ENCODE measurements at regions not wholly inside any gene's neighbourhood (a gene's known extent, or its start where the extent isn't known, plus 50 kb on each side); places are given as distances from the start of the nearest gene placed in this dataset.
A peak's percentile ranks its signal among the peaks of the same experiment; 100 is the strongest.

- H3K27me3 ChIP-seq (ENCODE audit: control insufficient read depth in 2 of 2, insufficient read depth in 2 of 2, low read length in 2 of 2): no peaks in the 10 kb centered on the region
- no peaks in the 10 kb centered on the region for H4K20me1 ChIP-seq (replicated peaks; ENCODE audit: control insufficient read depth, extremely low read depth, insufficient read depth, low read length)
- intact Hi-C loops (cut with micrococcal nuclease): no loop called here
- no peak for TF ChIP-seq GATA2 (IDR thresholded peaks at IDR 0.05; ENCODE audit: insufficient read depth, insufficient read length, low read depth, low read length)
- H3K79me2 ChIP-seq (ENCODE audit: control insufficient read depth, insufficient read depth, low read length): no peaks in the 10 kb centered on the region
- FAIRE-seq (no peak), DNase-seq (ENCODE audit: low read depth, low spot score) (no peak)
- no peak overlapping the region for H3K4me3 ChIP-seq (replicated peaks in 1 of 3; ENCODE audit: insufficient read depth in 1 of 3, low read depth in 1 of 3, low read length in 3 of 3)
- H2AFZ ChIP-seq (ENCODE audit: low read depth, low read length): no peak overlapping the region
- no peak overlapping the region for H3K9ac ChIP-seq (replicated peaks; ENCODE audit: extremely low read depth, insufficient read depth, low read length)
- dilution Hi-C loops (cut with MboI; ENCODE audit: extremely low pct_ligation_motif_present, low sequenced_read_pairs): loop anchor here (25.0 kb wide), 1 partner anchor 358 kb away; no protein-coding TSS in a partner anchor
- no peaks in the 10 kb centered on the region for H3K9me3 ChIP-seq (replicated peaks; ENCODE audit: control insufficient read depth, insufficient read depth, low read length)
- CTCF ChIA-PET: interaction anchor here (1.0 to 1.2 kb wide), 2 partner anchors 78 to 341 kb away, joined by 3 to 4 read pairs; no protein-coding TSS in a partner anchor
- no peak overlapping the region for H3K4me2 ChIP-seq (ENCODE audit: insufficient read depth, low read length)
- H3K4me1 ChIP-seq (ENCODE audit: control insufficient read depth, extremely low read depth, insufficient read depth, low read length): peaks cover 7% of the 10 kb centered on the region
- H3K27ac ChIP-seq (ENCODE audit: insufficient read depth, low read depth, low read length): no peak overlapping the region
- no TSS peak for BruUV-seq (replicated peaks)
- H3K9me1 ChIP-seq (replicated peaks; ENCODE audit: control insufficient read depth, extremely low read depth, insufficient read depth, low read length): no peaks in the 10 kb centered on the region
- no peaks in the 10 kb centered on the region for H3K36me3 ChIP-seq (ENCODE audit: control insufficient read depth in 2 of 2, extremely low read depth in 1 of 2, insufficient read depth in 2 of 2, low read length in 2 of 2)
- POLR2A ChIA-PET: no interaction called here
Observed at GRCh38 chr18:8995096-8995495, 107.4 kb upstream of the NDUFV2 start.

DNA sequence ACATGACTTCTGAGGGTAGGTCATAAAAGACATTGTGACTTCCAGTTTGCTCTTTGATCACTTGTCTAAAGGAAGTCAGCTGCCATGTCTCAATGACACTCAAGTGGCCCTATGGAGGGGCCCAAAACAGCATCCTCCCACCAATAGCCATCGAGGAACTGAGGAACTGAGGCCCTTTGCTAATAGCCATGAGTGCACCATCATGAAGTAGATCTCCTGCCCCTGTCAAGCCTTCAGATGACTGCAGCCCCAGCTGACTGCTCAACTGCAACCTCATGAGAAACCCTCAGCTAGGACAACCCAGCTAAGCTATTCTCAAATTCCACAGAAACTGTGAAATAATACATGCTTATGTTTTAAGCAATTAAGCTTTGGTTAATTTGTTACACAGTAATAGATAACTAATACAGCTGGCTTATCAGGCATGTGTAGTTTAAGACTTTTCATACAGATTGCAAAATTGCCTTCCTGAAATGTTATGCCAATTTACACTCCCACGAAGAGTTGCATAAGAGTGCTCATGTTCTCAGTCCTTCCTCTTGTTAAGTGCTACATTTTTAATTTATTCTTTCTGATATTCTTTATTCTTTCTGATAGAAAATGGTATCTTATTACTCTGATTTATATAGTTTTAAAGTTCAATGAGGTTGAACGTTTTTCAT, 105.6 kb upstream of the NDUFV2 start:
- no TSS peak for BruUV-seq (replicated peaks)
- no peak for DNase-seq (ENCODE audit: low read depth, low spot score)
- Histone ChIP-seq H3K4me1 (ENCODE audit: control insufficient read depth, extremely low read depth, insufficient read depth, low read length) (peaks cover 7% of the 10 kb centered on the region), H3K36me3 (ENCODE audit: control insufficient read depth in 2 of 2, extremely low read depth in 1 of 2, insufficient read depth in 2 of 2, low read length in 2 of 2) (no peaks in the 10 kb centered on the region), H3K27ac (ENCODE audit: insufficient read depth, low read depth, low read length) (no peak overlapping the region), H3K9ac (replicated peaks; ENCODE audit: extremely low read depth, insufficient read depth, low read length) (no peak overlapping the region), H3K9me1 (replicated peaks; ENCODE audit: control insufficient read depth, extremely low read depth, insufficient read depth, low read length) (no peaks in the 10 kb centered on the region), H4K20me1 (replicated peaks; ENCODE audit: control insufficient read depth, extremely low read depth, insufficient read depth, low read length) (no peaks in the 10 kb centered on the region), H3K4me3 (replicated peaks in 1 of 3; ENCODE audit: insufficient read depth in 1 of 3, low read depth in 1 of 3, low read length in 3 of 3) (no peak overlapping the region), H3K9me3 (replicated peaks; ENCODE audit: control insufficient read depth, insufficient read depth, low read length) (no peaks in the 10 kb centered on the region), H2AFZ (ENCODE audit: low read depth, low read length) (peak overlapping the region; percentile 49), H3K4me2 (ENCODE audit: insufficient read depth, low read length) (no peak overlapping the region), H3K79me2 (ENCODE audit: control insufficient read depth, insufficient read depth, low read length) (no peaks in the 10 kb centered on the region), H3K27me3 (ENCODE audit: control insufficient read depth in 2 of 2, insufficient read depth in 2 of 2, low read length in 2 of 2) (no peaks in the 10 kb centered on the region)
- no peak for TF ChIP-seq GATA2 (IDR thresholded peaks at IDR 0.05; ENCODE audit: insufficient read depth, insufficient read length, low read depth, low read length)
- TF ChIP-seq JUN (IDR thresholded peaks at IDR 0.05; ENCODE audit: borderline replicate concordance, insufficient read depth, insufficient read length, low read depth): no peak
- TF ChIP-seq POLR2A (IDR thresholded peaks at IDR 0.05; ENCODE audit: low read depth, low read length): no peak
- no peak for TF ChIP-seq FOS (IDR thresholded peaks at IDR 0.05; ENCODE audit: borderline replicate concordance, insufficient read depth, low read length)
- no peak for TF ChIP-seq POLR2AphosphoS5 (IDR thresholded peaks at IDR 0.05; ENCODE audit: insufficient read depth, low read depth, low read length)
- TF ChIP-seq CTCF (IDR thresholded peaks at IDR 0.05; ENCODE audit: extremely low read depth in 1 of 2, insufficient read depth in 1 of 2, low read depth in 1 of 2, low read length in 2 of 2): no peak
- no peak for TF ChIP-seq MYC (IDR thresholded peaks at IDR 0.05; ENCODE audit: low read depth, low read length)
- TF ChIP-seq MAX (IDR thresholded peaks at IDR 0.05; ENCODE audit: insufficient read depth, insufficient read length): no peak
- TF ChIP-seq EZH2 (IDR thresholded peaks at IDR 0.05; ENCODE audit: borderline replicate concordance, low read depth, low read length, severe bottlenecking): no peak
- dilution Hi-C loops (cut with MboI; ENCODE audit: extremely low pct_ligation_motif_present, low sequenced_read_pairs): loop anchor here (25.0 kb wide), 1 partner anchor 360 kb away; no protein-coding TSS in a partner anchor
- POLR2A ChIA-PET: no interaction called here
- intact Hi-C loops (cut with micrococcal nuclease): no loop called here
- FAIRE-seq: no peak
- CTCF ChIA-PET: interaction anchor here (1.0 to 3.1 kb wide), 3 partner anchors 10 to 332 kb away, joined by 3 to 12 read pairs (median 6); no protein-coding TSS in a partner anchor
